PFSK-1 (cell line): ENCODE measurements at regions not wholly inside any gene's neighbourhood (a gene's known extent, or its start where the extent isn't known, plus 50 kb on each side); places are given as distances from the start of the nearest gene placed in this dataset.

Source experiments
- FOXP2 ChIP-seq: optimal IDR thresholded peaks from 2 replicates; pipeline ENCODE3; 2011; ENCODE audit warnings: borderline replicate concordance, control low read depth, inconsistent platforms; ENCODE audit not compliant: insufficient read depth; ENCODE audit errors: extremely low read length, extremely low read depth
- POLR2AphosphoS5 ChIP-seq: IDR thresholded peaks from 2 replicates; pipeline ENCODE4 v1.6.1; 2012; ENCODE audit warnings: low read depth, mild to moderate bottlenecking, control low read depth, low read length, moderate library complexity
- REST ChIP-seq, 2 experiments: IDR thresholded peaks; 2 replicates each; pipeline versions ENCODE4 v1.6.1 to v1.8.0; 2011 to 2012; ENCODE audit warnings: low read depth in 2 of 2, low read length in 2 of 2, control low read depth in 1 of 2, inconsistent platforms in 1 of 2, mild to moderate bottlenecking in 1 of 2, moderate library complexity in 1 of 2; ENCODE audit not compliant: insufficient read depth in 1 of 2
- SIN3A ChIP-seq: IDR thresholded peaks from 2 replicates; pipeline ENCODE4 v1.6.1; 2012; ENCODE audit warnings: mild to moderate bottlenecking, low read length, moderate library complexity, borderline replicate concordance; ENCODE audit not compliant: insufficient read depth
- TAF1 ChIP-seq: IDR thresholded peaks from 2 replicates; pipeline ENCODE4 v1.6.1; 2012; ENCODE audit warnings: low read length, control low read depth, borderline replicate concordance; ENCODE audit not compliant: insufficient read depth

DNA sequence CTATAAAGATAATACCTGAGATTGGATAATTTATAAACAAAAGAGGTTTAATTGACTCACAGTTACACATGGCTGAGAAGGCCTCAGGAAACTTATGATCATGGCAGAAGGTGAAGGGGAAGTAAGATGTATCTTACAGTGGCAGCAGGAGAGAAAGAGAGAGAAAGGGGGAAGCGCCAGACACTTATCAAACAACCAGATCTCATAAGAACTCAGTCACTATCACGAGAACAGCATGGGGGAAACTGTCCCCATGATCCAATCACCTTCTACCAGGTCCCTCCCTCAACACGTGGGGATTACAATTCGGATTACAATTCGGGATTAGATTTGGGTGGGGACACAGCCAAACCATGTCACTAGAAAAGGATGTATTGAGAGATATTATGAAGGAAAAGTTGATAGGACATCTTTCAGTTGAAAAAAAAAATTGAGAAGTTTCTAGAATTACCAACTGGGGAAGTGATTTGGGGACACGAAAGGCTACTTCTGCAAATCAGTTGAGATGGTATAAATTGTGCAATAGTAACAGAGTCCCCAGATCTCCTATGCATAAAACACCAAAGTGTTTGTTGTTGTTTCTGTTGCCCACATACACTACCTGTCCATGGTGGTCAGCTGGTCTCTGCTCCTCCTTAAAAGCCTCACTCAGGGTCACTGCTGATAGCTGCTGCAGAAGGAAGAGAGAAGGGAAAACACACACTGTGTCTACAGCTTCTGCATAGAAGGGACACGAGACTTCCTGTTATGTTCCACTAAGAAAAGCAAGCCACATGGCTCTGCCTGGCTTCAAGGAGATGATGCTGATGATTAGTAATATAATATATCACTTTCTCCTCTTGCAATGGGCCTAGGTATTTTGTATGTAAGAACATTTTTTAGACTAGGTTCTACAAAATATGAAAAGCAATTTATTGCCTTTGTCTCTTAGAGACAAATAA is 465.5 kb downstream of the PDZRN4 start:
- no peak for TF ChIP-seq SIN3A
- TF ChIP-seq POLR2AphosphoS5 = no peak
- no peak for TF ChIP-seq FOXP2
- TF ChIP-seq TAF1 = no peak
- no peak for TF ChIP-seq REST (IDR thresholded peaks at IDR 0.05; ENCODE audit: insufficient read depth in 1 of 2, low read depth in 2 of 2, low read length in 2 of 2)
